HG03280 (cell line): ENCODE measurements at regions not wholly inside any gene's neighbourhood (a gene's known extent, or its start where the extent isn't known, plus 50 kb on each side); places are given as distances from the start of the nearest gene placed in this dataset.

Experiments used
- ATAC-seq: cut with Tn5 transposase; IDR thresholded peaks from one replicate; pipeline ENCODE4 v1.9.1; 2021; ENCODE audit warnings: mild to moderate bottlenecking, moderate library complexity; ENCODE audit not compliant: unreplicated experiment

- ATAC-seq, result no peak
Measured at GRCh38 chr10:116792817-116793216, 50.5 kb upstream of the HSPA12A start.

GRCh38 chr10:116796469-116796868 is 52.8 kb upstream of the ENO4 start:
- ATAC-seq, result no peak

GRCh38 chr10:116796910-116797513 is 52.3 kb upstream of the ENO4 start:
- ATAC-seq, result peak; percentile 86

DNA sequence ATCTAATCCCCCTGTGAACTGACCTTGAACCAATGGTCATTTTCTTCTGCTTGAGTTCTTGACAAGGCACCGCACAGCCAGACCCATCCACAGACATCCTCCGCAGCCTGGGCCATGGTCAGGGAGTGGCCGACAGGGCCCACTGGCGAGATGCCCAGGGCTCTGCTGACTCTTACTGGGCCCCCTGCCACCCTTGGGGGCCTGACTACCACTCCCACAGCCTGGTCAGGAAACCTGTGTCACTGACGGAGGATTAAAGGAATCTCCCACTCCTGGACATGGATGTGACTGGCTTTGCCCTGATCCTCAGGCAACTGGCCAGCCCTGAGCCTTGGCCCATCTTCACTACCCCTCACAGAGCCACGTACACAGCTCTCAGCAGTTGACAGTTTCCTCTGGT is 50.4 kb upstream of the ENO4 start:
- no peak for ATAC-seq
